Prostate gland (tissue), 2 donors: ENCODE measurements at regions not wholly inside any gene's neighbourhood (a gene's known extent, or its start where the extent isn't known, plus 50 kb on each side); places are given as distances from the start of the nearest gene placed in this dataset.

Experiments used
- DNase-seq: peaks from one replicate; pipeline ENCODE4 v3.0.0-alpha.2; 2019; ENCODE audit warnings: low spot score
- H3K27ac ChIP-seq, 2 donors: fragments of 200-600 bp; sonication (generic); 2 replicates each; pipeline ENCODE4 v1.5.1; 2017 to 2019
- H3K27me3 ChIP-seq: fragments of 200-600 bp; sonication (generic); replicated peaks from 2 replicates; pipeline ENCODE4 v1.5.1; 2019; ENCODE audit not compliant: insufficient read depth
- H3K36me3 ChIP-seq, 2 donors: fragments of 200-600 bp; sonication (generic); 1 replicate in 1 of 2; 2 replicates in 1 of 2; pipeline versions ENCODE4 v1.5.1 to v1.8.1; 2017 to 2019
- H3K4me1 ChIP-seq: fragments of 200-600 bp; sonication (generic); replicated peaks from 2 replicates; pipeline ENCODE4 v1.5.1; 2019
- H3K4me3 ChIP-seq, 2 donors: fragments of 200-600 bp; sonication (generic); 2 replicates each; pipeline ENCODE4 v1.5.1; 2017 to 2019
- H3K9me3 ChIP-seq: fragments of 200-600 bp; sonication (generic); 2 replicates; pipeline ENCODE4 v1.5.1; 2017
- CTCF ChIP-seq, 4 experiments: fragments of 200-600 bp in 2 of 4; fragments of 450-650 bp in 2 of 4; sonication (generic) in 2 of 4; IDR thresholded peaks; 1 replicate in 3 of 4; 2 replicates in 1 of 4; pipeline ENCODE4 v1.5.1; 2016 to 2019; ENCODE audit warnings: antibody characterized with exemption in 4 of 4, mild to moderate bottlenecking in 2 of 4, moderate library complexity in 2 of 4
- POLR2A ChIP-seq: fragments of 450-650 bp; IDR thresholded peaks from one replicate; pipeline ENCODE4 v1.6.1; 2016; ENCODE audit warnings: antibody characterized with exemption, mild to moderate bottlenecking
- POLR2AphosphoS5 ChIP-seq: sonication (generic); formaldehyde crosslinking; IDR thresholded peaks from one replicate; pipeline ENCODE4 v1.6.1; 2017; ENCODE audit warnings: antibody characterized with exemption
- WGBS: methylation state at CpG from one replicate; pipeline ENCODE4 v1.1.5; 2018; 5-methylcytosine and 5-hydroxymethylcytosine counted together
- intact Hi-C: fragments of 100-400 bp; cut with DNase I; formaldehyde crosslinking; loops from one replicate; pipeline ENCODE4 v1.14.2; 2022

DNA sequence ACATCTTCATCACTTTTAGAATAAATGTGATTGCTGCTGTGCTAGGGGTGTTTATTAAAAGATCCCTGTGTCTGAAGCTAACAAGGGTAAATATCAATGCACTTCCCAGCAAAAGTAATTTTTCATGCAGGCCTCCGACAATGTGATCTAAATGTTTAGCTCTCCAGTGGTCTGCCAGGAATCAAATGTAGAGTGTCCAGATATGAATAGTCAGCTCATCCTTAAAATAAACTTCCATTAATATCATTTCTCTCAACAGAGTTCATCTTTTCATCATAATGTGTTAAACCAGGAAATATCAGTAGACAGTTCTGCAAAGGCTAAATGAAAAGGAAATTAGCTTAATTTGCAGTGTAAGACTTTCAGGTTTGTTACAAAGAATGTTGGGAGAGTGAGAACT is 102.2 kb upstream of the EGFL6 start:
- H3K4me1 ChIP-seq, result no peaks in the 10 kb centered on the region
- no peaks in the 10 kb centered on the region for H3K27me3 ChIP-seq
- H3K27ac ChIP-seq, result no peak overlapping the region
- no peak for DNase-seq
- TF ChIP-seq CTCF (IDR thresholded peaks at IDR 0.05) (no peak), POLR2AphosphoS5 (no peak), POLR2A (no peak)
- no peaks in the 10 kb centered on the region for H3K36me3 ChIP-seq
- intact Hi-C loops, result no loop called here
- no peaks in the 10 kb centered on the region for H3K9me3 ChIP-seq
- no peak overlapping the region for H3K4me3 ChIP-seq
- WGBS, result 60% methylated on average over 1 of the region's 1 CpG

GRCh38 chrX:13464599-13465275 is 104.7 kb upstream of the EGFL6 start:
- no peak for DNase-seq
- Histone ChIP-seq H3K27me3 (no peaks in the 10 kb centered on the region), H3K9me3 (no peaks in the 10 kb centered on the region), H3K4me3 (no peak overlapping the region), H3K4me1 (no peaks in the 10 kb centered on the region), H3K27ac (no peak overlapping the region), H3K36me3 (no peaks in the 10 kb centered on the region)
- 92% methylated on average over 1 of the region's 1 CpG for WGBS
- intact Hi-C loops, result no loop called here
- TF ChIP-seq POLR2AphosphoS5, result no peak
- TF ChIP-seq CTCF (IDR thresholded peaks at IDR 0.05), result no peak
- no peak for TF ChIP-seq POLR2A

DNA sequence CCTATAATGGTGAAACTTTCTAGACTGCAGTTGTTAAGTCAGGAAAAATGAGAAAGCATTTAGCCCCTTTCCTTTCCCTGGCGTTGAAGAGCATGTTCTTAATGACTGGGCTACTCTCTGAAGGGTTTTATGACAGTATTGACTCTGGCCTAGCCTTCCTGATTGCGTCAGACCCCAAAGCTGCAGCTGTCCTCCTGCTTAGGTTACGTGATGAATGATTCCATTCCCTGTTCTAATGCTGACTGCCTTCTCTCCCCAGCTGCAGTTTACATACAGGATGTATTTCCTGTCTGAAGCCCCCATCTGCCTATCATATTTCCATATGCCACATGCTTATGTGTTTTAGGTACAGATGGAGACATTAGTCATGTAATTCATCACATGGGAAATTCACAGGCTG is 105.8 kb upstream of the EGFL6 start:
- WGBS, result 53% methylated on average over 3 of the region's 3 CpGs
- H3K27ac ChIP-seq, result no peak overlapping the region
- no peak for DNase-seq
- no peaks in the 10 kb centered on the region for H3K27me3 ChIP-seq
- H3K4me1 ChIP-seq, result no peaks in the 10 kb centered on the region
- H3K4me3 ChIP-seq, result no peak overlapping the region
- H3K9me3 ChIP-seq, result no peaks in the 10 kb centered on the region
- intact Hi-C loops, result no loop called here
- no peak for TF ChIP-seq POLR2A
- TF ChIP-seq POLR2AphosphoS5, result no peak
- no peak for TF ChIP-seq CTCF (IDR thresholded peaks at IDR 0.05)
- H3K36me3 ChIP-seq, result no peaks in the 10 kb centered on the region

DNA sequence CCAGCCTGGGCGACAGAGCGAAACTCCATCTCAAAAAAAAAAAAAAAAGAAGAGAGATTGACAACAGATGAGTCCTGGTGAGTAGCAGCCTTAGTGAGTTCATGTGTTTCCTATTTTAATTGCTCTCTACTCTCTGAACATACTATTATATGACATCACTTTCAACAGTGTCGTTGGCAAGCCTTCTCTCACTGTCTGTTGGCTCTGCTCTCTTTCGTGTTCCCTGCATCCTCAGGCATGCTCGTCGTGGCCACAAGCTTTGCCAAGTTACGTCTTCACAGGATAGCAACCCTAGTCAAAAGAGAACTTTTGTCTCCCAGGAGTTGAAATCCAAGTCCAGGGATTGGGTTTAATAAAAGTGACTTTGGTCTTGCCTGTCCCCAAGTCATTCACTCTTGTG is 117.1 kb upstream of the EGFL6 start:
- Histone ChIP-seq H3K9me3 (no peaks in the 10 kb centered on the region), H3K36me3 (no peaks in the 10 kb centered on the region), H3K27me3 (no peaks in the 10 kb centered on the region), H3K4me3 (no peak overlapping the region), H3K4me1 (no peaks in the 10 kb centered on the region), H3K27ac (no peak overlapping the region)
- intact Hi-C loops, result no loop called here
- WGBS, result 59% methylated on average over 7 of the region's 7 CpGs
- TF ChIP-seq CTCF (IDR thresholded peaks at IDR 0.05), result no peak
- TF ChIP-seq POLR2AphosphoS5, result no peak
- TF ChIP-seq POLR2A, result no peak
- no peak for DNase-seq

- Histone ChIP-seq H3K27ac (no peak overlapping the region), H3K9me3 (no peaks in the 10 kb centered on the region), H3K4me1 (no peaks in the 10 kb centered on the region), H3K27me3 (no peaks in the 10 kb centered on the region), H3K36me3 (no peaks in the 10 kb centered on the region), H3K4me3 (no peak overlapping the region)
- intact Hi-C loops, result no loop called here
- no peak for DNase-seq
- TF ChIP-seq POLR2AphosphoS5 (no peak), CTCF (IDR thresholded peaks at IDR 0.05) (no peak), POLR2A (no peak)
These were observed 120.0 kb upstream of the EGFL6 start for GRCh38 chrX:13449441-13449840.
